IPS-NIHi11 (cell line): ENCODE measurements at regions not wholly inside any gene's neighbourhood (a gene's known extent, or its start where the extent isn't known, plus 50 kb on each side); places are given as distances from the start of the nearest gene placed in this dataset.

Experiments
- DNase-seq: peaks from one replicate; pipeline ENCODE4 v3.0.0; 2012; ENCODE audit warnings: mixed read lengths, low spot score

- no peak for DNase-seq
Measured at GRCh38 chr5:62708481-62709325, 130.1 kb downstream of the LRRC70 start.

- DNase-seq: no peak
Measured at GRCh38 chr5:62707563-62707962, 128.9 kb downstream of the LRRC70 start.

- no peak for DNase-seq
Measured at GRCh38 chr5:62707131-62707530, 128.5 kb downstream of the LRRC70 start.

GRCh38 chr5:62705022-62705421 is 126.4 kb downstream of the LRRC70 start:
- DNase-seq: no peak

- no peak for DNase-seq
Measured at GRCh38 chr5:62702126-62702525, 123.5 kb downstream of the LRRC70 start.

- no peak for DNase-seq
Measured at GRCh38 chr5:62701036-62701435, 122.4 kb downstream of the LRRC70 start.

GRCh38 chr5:62698756-62699155 is 120.1 kb downstream of the LRRC70 start:
- no peak for DNase-seq

- no peak for DNase-seq
Measured at GRCh38 chr5:62695274-62695673, 116.7 kb downstream of the LRRC70 start.

- no peak for DNase-seq
Measured at GRCh38 chr5:62692946-62693713, 114.5 kb downstream of the LRRC70 start.

GRCh38 chr5:62691946-62692345 is 113.3 kb downstream of the LRRC70 start:
- no peak for DNase-seq

GRCh38 chr5:62690421-62690820 is 111.8 kb downstream of the LRRC70 start:
- no peak for DNase-seq

- DNase-seq: no peak
Measured at GRCh38 chr5:62689599-62690368, 111.2 kb downstream of the LRRC70 start.

- no peak for DNase-seq
Measured at GRCh38 chr5:62686692-62687091, 108.1 kb downstream of the LRRC70 start.

- no peak for DNase-seq
Measured at GRCh38 chr5:62685221-62685620, 106.6 kb downstream of the LRRC70 start.

- no peak for DNase-seq
Measured at GRCh38 chr5:62684310-62684709, 105.7 kb downstream of the LRRC70 start.

- no peak for DNase-seq
Measured at GRCh38 chr5:62682059-62682458, 103.4 kb downstream of the LRRC70 start.

- DNase-seq: no peak
Measured at GRCh38 chr5:62681117-62681850, 102.7 kb downstream of the LRRC70 start.

- no peak for DNase-seq
Measured at GRCh38 chr5:62680121-62680520, 101.5 kb downstream of the LRRC70 start.
